ENCODE measurements at regions not wholly inside any gene's neighbourhood (a gene's known extent, or its start where the extent isn't known, plus 50 kb on each side); places are given as distances from the start of the nearest gene placed in this dataset.

DNA sequence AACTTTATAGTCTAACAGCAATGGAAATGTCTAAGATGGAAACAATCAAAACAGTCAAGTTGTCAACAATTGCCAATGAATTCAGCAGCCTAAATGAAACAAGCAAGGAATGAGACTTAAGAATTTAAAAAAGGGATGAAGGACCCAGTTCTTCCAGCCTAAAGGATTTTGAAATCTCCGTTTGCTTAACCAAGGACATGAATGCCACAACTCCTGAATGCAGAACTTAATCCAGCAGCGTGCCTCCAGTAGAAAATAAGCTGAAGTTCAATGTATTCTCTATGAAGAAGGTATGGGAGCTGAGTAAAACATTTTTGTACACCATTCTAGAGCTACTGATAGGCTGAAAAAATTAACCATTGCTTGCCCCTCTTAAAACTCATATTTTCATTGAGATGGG, 411.3 kb downstream of the ARHGEF28 start:
- Histone ChIP-seq H2BK20ac (ENCODE audit: low read length) (no peak overlapping the region), H3K36me3 (ENCODE audit: control insufficient read depth in 2 of 4, insufficient read depth in 4 of 4, low read length in 3 of 4) (no peaks in the 10 kb centered on the region), H2BK120ac (replicated peaks; ENCODE audit: low read depth, low read length) (no peak overlapping the region), H2BK5ac (ENCODE audit: low read depth, low read length) (no peak overlapping the region), H3K9me3 (ENCODE audit: insufficient read depth in 2 of 2, low read depth in 1 of 2, low read length in 1 of 2) (no peaks in the 10 kb centered on the region; a peak in 1 of 4 replicates), H3K23ac (ENCODE audit: insufficient read length) (no peak overlapping the region), H3K14ac (ENCODE audit: insufficient read length) (no peak overlapping the region), H3K56ac (replicated peaks; ENCODE audit: insufficient read length, low read depth, low read length) (no peak overlapping the region), H4K8ac (ENCODE audit: extremely low read depth, insufficient read depth, low read length) (no peak overlapping the region), H4K20me1 (replicated peaks in 1 of 2; ENCODE audit: control insufficient read depth in 1 of 2, insufficient read depth in 2 of 2, low read length in 2 of 2) (no peaks in the 10 kb centered on the region), H3K79me1 (ENCODE audit: low read depth, low read length) (no peaks in the 10 kb centered on the region), H3K79me2 (ENCODE audit: control insufficient read depth in 1 of 2, insufficient read depth in 2 of 2, low read length in 2 of 2) (no peaks in the 10 kb centered on the region), H3K27ac (ENCODE audit: low read depth, low read length) (no peak overlapping the region), H3K4me3 (ENCODE audit: extremely low read depth in 1 of 4, insufficient read depth in 2 of 4, low read depth in 3 of 4, low read length in 4 of 4) (no peak overlapping the region), H3K4ac (replicated peaks; ENCODE audit: insufficient read length, low read depth, low read length) (no peak overlapping the region), H2AK5ac (ENCODE audit: low read depth, low read length) (no peak overlapping the region), H3K23me2 (ENCODE audit: low read depth, low read length) (no peaks in the 10 kb centered on the region), H4K91ac (replicated peaks; ENCODE audit: insufficient read length, low read length) (no peak overlapping the region), H3K9ac (replicated peaks in 1 of 4; ENCODE audit: extremely low read depth in 1 of 4, low read depth in 3 of 4, low read length in 3 of 4) (no peak overlapping the region), H3K4me2 (ENCODE audit: insufficient read depth in 1 of 2, low read depth in 2 of 2, low read length in 2 of 2) (no peak overlapping the region), H2BK12ac (ENCODE audit: low read depth, low read length) (no peak overlapping the region), H3K18ac (ENCODE audit: extremely low read depth, low read length) (no peak overlapping the region), H3K4me1 (replicated peaks in 1 of 4; ENCODE audit: control insufficient read depth in 3 of 4, insufficient read depth in 4 of 4, low read length in 3 of 4) (peaks cover 1 to 2% (median 2%) of the 10 kb centered on the region in 4 experiments; a peak in 3 of 7 replicates), H3K27me3 (replicated peaks in 1 of 4; ENCODE audit: control insufficient read depth in 3 of 4, extremely low read depth in 1 of 4, insufficient read depth in 3 of 4, low read length in 3 of 4) (no peaks in the 10 kb centered on the region), H2BK15ac (ENCODE audit: low read length) (no peak overlapping the region), H2AFZ (ENCODE audit: low read length) (0 out of 2 replicates have a peak overlapping the region, but pooled peaks have one; percentile 19), H4K5ac (ENCODE audit: insufficient read length, low read depth, low read length) (no peak overlapping the region)
- TF ChIP-seq CREB1 (IDR thresholded peaks at IDR 0.05): no peak
- TF ChIP-seq PHF8 (conservative IDR thresholded peaks at IDR 0.05; ENCODE audit: low read depth, low read length): no peak
- no peak for TF ChIP-seq SP4 (IDR thresholded peaks at IDR 0.05; ENCODE audit: low read length)
- ChIA-PET CTCF (ENCODE audit: partially characterized antibody) (interaction anchor here (0.9 to 2.7 kb wide), 5 partner anchors 9 to 87 kb away, joined by 3 to 6 read pairs (median 4); no protein-coding TSS in a partner anchor), POLR2A (ENCODE audit: partially characterized antibody) (no interaction called here)
- FAIRE-seq: no peak
- whole genome bisulfite sequencing, 2 experiments (ENCODE audit: extremely low coverage in 1 of 2, insufficient coverage in 1 of 2, insufficient read length in 1 of 2, insufficient replicate concordance in 2 of 2, low coverage in 1 of 2, low lambda C conversion rate in 2 of 2, missing lambda C conversion rate in 1 of 2): 97% methylated on average over 2 of the region's 2 CpGs; no CpG with 5 or more reads in 1 of the 2 experiments
- DNase-seq (ENCODE audit: low read depth in 1 of 2, low spot score in 2 of 2): no peak
